Activated T-helper 1 cell treated with anti-CD3 and anti-CD28 coated beads, Interleukin-12 subunit alpha, Interleukin-12 subunit beta, Interleukin-2, Interleukin-4 antibody, amounts not matched to agents 30 ng/mL and 10 ng/mL and 1 ng/mL, durations not matched to agents 14 hours and 24 hours and 36 hours (primary cell): ENCODE measurements at regions not wholly inside any gene's neighbourhood (a gene's known extent, or its start where the extent isn't known, plus 50 kb on each side); places are given as distances from the start of the nearest gene placed in this dataset.

Experiments
- DNase-seq: peaks from one replicate; pipeline ENCODE4 v3.0.0; 2021; ENCODE audit warnings: low spot score
- H3K27ac Mint-ChIP-seq: one replicate; pipeline ENCODE4 v1.8.0; 2021; ENCODE audit warnings: mild to moderate bottlenecking, mixed read lengths
- H3K27me3 Mint-ChIP-seq: one replicate; pipeline ENCODE4 v1.8.0; 2022; ENCODE audit warnings: mild to moderate bottlenecking, moderate library complexity, mixed read lengths; ENCODE audit not compliant: insufficient read depth
- H3K36me3 Mint-ChIP-seq: one replicate; pipeline ENCODE4 v1.8.0; 2021; ENCODE audit warnings: low read depth, mixed read lengths
- H3K4me1 Mint-ChIP-seq: one replicate; pipeline ENCODE4 v1.8.0; 2021; ENCODE audit warnings: low read depth, mixed read lengths
- H3K4me3 Mint-ChIP-seq: one replicate; pipeline ENCODE4 v1.8.0; 2021; ENCODE audit warnings: mild to moderate bottlenecking, moderate library complexity, mixed read lengths
- H3K9me3 Mint-ChIP-seq: one replicate; pipeline ENCODE4 v1.8.0; 2021; ENCODE audit warnings: mixed read lengths
- intact Hi-C: fragments of 100-400 bp; cut with micrococcal nuclease; formaldehyde crosslinking; loops from one replicate; pipeline ENCODE4 v1.15.1; 2024

GRCh38 chr22:48157676-48158075, 1395.2 kb downstream of the TBC1D22A start:
- DNase-seq = no peak
- Mint-ChIP-seq H3K36me3 (no peaks in the 10 kb centered on the region), H3K27me3 (no peaks in the 10 kb centered on the region), H3K4me1 (no peaks in the 10 kb centered on the region), H3K9me3 (peaks cover 3% of the 10 kb centered on the region), H3K27ac (no peak overlapping the region), H3K4me3 (no peak overlapping the region)
- intact Hi-C loops = no loop called here

GRCh38 chr22:48156603-48157355, 1394.3 kb downstream of the TBC1D22A start:
- H3K9me3 Mint-ChIP-seq = peaks cover 3% of the 10 kb centered on the region
- no peak overlapping the region for H3K4me3 Mint-ChIP-seq
- no peaks in the 10 kb centered on the region for H3K27me3 Mint-ChIP-seq
- H3K27ac Mint-ChIP-seq = no peak overlapping the region
- DNase-seq = no peak
- H3K36me3 Mint-ChIP-seq = no peaks in the 10 kb centered on the region
- intact Hi-C loops = no loop called here
- no peaks in the 10 kb centered on the region for H3K4me1 Mint-ChIP-seq

GRCh38 chr22:48155446-48155845, 1393.0 kb downstream of the TBC1D22A start:
- Mint-ChIP-seq H3K9me3 (peaks cover 3% of the 10 kb centered on the region), H3K27ac (no peak overlapping the region), H3K4me1 (no peaks in the 10 kb centered on the region), H3K27me3 (no peaks in the 10 kb centered on the region), H3K36me3 (no peaks in the 10 kb centered on the region), H3K4me3 (no peak overlapping the region)
- intact Hi-C loops = no loop called here
- DNase-seq = no peak

GRCh38 chr22:48154943-48155240, 1392.4 kb downstream of the TBC1D22A start:
- no peaks in the 10 kb centered on the region for H3K36me3 Mint-ChIP-seq
- peaks cover 3% of the 10 kb centered on the region for H3K9me3 Mint-ChIP-seq
- intact Hi-C loops = no loop called here
- H3K4me3 Mint-ChIP-seq = no peak overlapping the region
- no peak for DNase-seq
- no peaks in the 10 kb centered on the region for H3K4me1 Mint-ChIP-seq
- H3K27ac Mint-ChIP-seq = no peak overlapping the region
- H3K27me3 Mint-ChIP-seq = no peaks in the 10 kb centered on the region

GRCh38 chr22:48154169-48154942, 1391.9 kb downstream of the TBC1D22A start:
- Mint-ChIP-seq H3K27ac (no peak overlapping the region), H3K27me3 (no peaks in the 10 kb centered on the region), H3K9me3 (peaks cover under 1% of the 10 kb centered on the region), H3K4me1 (no peaks in the 10 kb centered on the region), H3K4me3 (no peak overlapping the region), H3K36me3 (no peaks in the 10 kb centered on the region)
- intact Hi-C loops = no loop called here
- DNase-seq = no peak

- intact Hi-C loops = no loop called here
- no peak for DNase-seq
- H3K27me3 Mint-ChIP-seq = no peaks in the 10 kb centered on the region
- no peaks in the 10 kb centered on the region for H3K4me1 Mint-ChIP-seq
- H3K9me3 Mint-ChIP-seq = no peaks in the 10 kb centered on the region
- H3K4me3 Mint-ChIP-seq = no peak overlapping the region
- no peak overlapping the region for H3K27ac Mint-ChIP-seq
- H3K36me3 Mint-ChIP-seq = no peaks in the 10 kb centered on the region
These were observed 1391.3 kb downstream of the TBC1D22A start for GRCh38 chr22:48153726-48154125.

- Mint-ChIP-seq H3K4me1 (no peaks in the 10 kb centered on the region), H3K36me3 (no peaks in the 10 kb centered on the region), H3K9me3 (no peaks in the 10 kb centered on the region), H3K27me3 (no peaks in the 10 kb centered on the region), H3K27ac (no peak overlapping the region), H3K4me3 (no peak overlapping the region)
- no peak for DNase-seq
- intact Hi-C loops = no loop called here
These were observed 1390.5 kb downstream of the TBC1D22A start for GRCh38 chr22:48152916-48153315.

GRCh38 chr22:48152164-48152775, 1389.8 kb downstream of the TBC1D22A start:
- intact Hi-C loops = no loop called here

GRCh38 chr22:48151641-48152040, 1389.2 kb downstream of the TBC1D22A start:
- Mint-ChIP-seq H3K4me1 (no peaks in the 10 kb centered on the region), H3K4me3 (no peak overlapping the region), H3K9me3 (no peaks in the 10 kb centered on the region), H3K27me3 (no peaks in the 10 kb centered on the region), H3K27ac (no peak overlapping the region), H3K36me3 (no peaks in the 10 kb centered on the region)
- intact Hi-C loops = no loop called here
- DNase-seq = no peak

More at GRCh38 chr22:48152164-48152775, 1389.8 kb downstream of the TBC1D22A start:
- no peaks in the 10 kb centered on the region for H3K9me3 Mint-ChIP-seq
- no peaks in the 10 kb centered on the region for H3K27me3 Mint-ChIP-seq
- H3K4me1 Mint-ChIP-seq = no peaks in the 10 kb centered on the region
- H3K27ac Mint-ChIP-seq = no peak overlapping the region
- no peak for DNase-seq
- H3K36me3 Mint-ChIP-seq = no peaks in the 10 kb centered on the region
- H3K4me3 Mint-ChIP-seq = no peak overlapping the region

GRCh38 chr22:48147831-48148230, 1385.4 kb downstream of the TBC1D22A start:
- Mint-ChIP-seq H3K9me3 (no peaks in the 10 kb centered on the region), H3K27ac (no peak overlapping the region), H3K4me1 (no peaks in the 10 kb centered on the region), H3K4me3 (no peak overlapping the region), H3K36me3 (no peaks in the 10 kb centered on the region), H3K27me3 (no peaks in the 10 kb centered on the region)
- intact Hi-C loops = no loop called here
- no peak for DNase-seq

- DNase-seq = no peak
- Mint-ChIP-seq H3K4me3 (no peak overlapping the region), H3K27ac (no peak overlapping the region), H3K4me1 (no peaks in the 10 kb centered on the region), H3K36me3 (no peaks in the 10 kb centered on the region), H3K9me3 (no peaks in the 10 kb centered on the region), H3K27me3 (no peaks in the 10 kb centered on the region)
- intact Hi-C loops = no loop called here
These were observed 1385.0 kb downstream of the TBC1D22A start for GRCh38 chr22:48147404-48147803.

GRCh38 chr22:48146426-48146825, 1384.0 kb downstream of the TBC1D22A start:
- no peak overlapping the region for H3K4me3 Mint-ChIP-seq
- no peaks in the 10 kb centered on the region for H3K36me3 Mint-ChIP-seq
- no peaks in the 10 kb centered on the region for H3K27me3 Mint-ChIP-seq
- H3K4me1 Mint-ChIP-seq = no peaks in the 10 kb centered on the region
- no peak overlapping the region for H3K27ac Mint-ChIP-seq
- DNase-seq = no peak
- H3K9me3 Mint-ChIP-seq = no peaks in the 10 kb centered on the region
- intact Hi-C loops = no loop called here

- no peaks in the 10 kb centered on the region for H3K27me3 Mint-ChIP-seq
- intact Hi-C loops = no loop called here
- DNase-seq = no peak
- H3K27ac Mint-ChIP-seq = no peak overlapping the region
- H3K4me1 Mint-ChIP-seq = no peaks in the 10 kb centered on the region
- H3K36me3 Mint-ChIP-seq = no peaks in the 10 kb centered on the region
- H3K4me3 Mint-ChIP-seq = no peak overlapping the region
- H3K9me3 Mint-ChIP-seq = no peaks in the 10 kb centered on the region
These were observed 1383.3 kb downstream of the TBC1D22A start for GRCh38 chr22:48145738-48146137.
